Smooth muscle cell (in vitro differentiated cells): ENCODE measurements at regions not wholly inside any gene's neighbourhood (a gene's known extent, or its start where the extent isn't known, plus 50 kb on each side); places are given as distances from the start of the nearest gene placed in this dataset.

Experiments
- DNase-seq: peaks from one replicate; lab custom pipeline; 2025; ENCODE audit not compliant: unreplicated experiment; lab: John Stamatoyannopoulos, UW
- H2AFZ ChIP-seq: fragments of 200-600 bp; sonication (generic); 2 replicates; pipeline ENCODE4 v1.6.0; 2016; ENCODE audit warnings: antibody characterized with exemption, low read depth, mild to moderate bottlenecking
- H3F3A ChIP-seq: fragments of 200-600 bp; sonication (generic); 2 replicates; pipeline ENCODE4 v1.6.0; 2017; ENCODE audit warnings: antibody characterized with exemption, low read depth
- H3K27ac ChIP-seq: fragments of 200-600 bp; sonication (generic); 2 replicates; pipeline ENCODE4 v1.5.1; 2016; ENCODE audit warnings: low read depth, mild to moderate bottlenecking
- H3K27me3 ChIP-seq: fragments of 200-600 bp; sonication (generic); 2 replicates; pipeline ENCODE4 v1.6.1; 2016; ENCODE audit warnings: low read depth, mild to moderate bottlenecking
- H3K36me3 ChIP-seq: fragments of 200-600 bp; sonication (generic); 2 replicates; pipeline ENCODE4 v1.5.1; 2016; ENCODE audit warnings: low read depth
- H3K4me1 ChIP-seq: fragments of 200-600 bp; sonication (generic); 2 replicates; pipeline ENCODE4 v1.5.1; 2016; ENCODE audit warnings: low read depth
- H3K4me2 ChIP-seq: fragments of 200-600 bp; sonication (generic); 2 replicates; pipeline ENCODE4 v1.6.0; 2016; ENCODE audit warnings: mild to moderate bottlenecking
- H3K4me3 ChIP-seq: fragments of 200-600 bp; sonication (generic); 2 replicates; pipeline ENCODE4 v1.5.1; 2016; ENCODE audit warnings: mild to moderate bottlenecking
- H3K79me2 ChIP-seq: fragments of 200-600 bp; sonication (generic); 2 replicates; pipeline ENCODE4 v1.6.0; 2016; ENCODE audit warnings: low read depth, mild to moderate bottlenecking
- H3K9ac ChIP-seq: fragments of 200-600 bp; sonication (generic); 2 replicates; pipeline ENCODE4 v1.6.0; 2016; ENCODE audit warnings: low read depth
- H3K9me3 ChIP-seq: fragments of 200-600 bp; sonication (generic); replicated peaks from 2 replicates; pipeline ENCODE4 v1.5.1; 2016; ENCODE audit warnings: low read depth
- H4K20me1 ChIP-seq: fragments of 200-600 bp; sonication (generic); 2 replicates; pipeline ENCODE4 v1.6.0; 2016; ENCODE audit warnings: low read depth
- WGBS: methylation state at CpG from one replicate; pipeline ENCODE4 v1.1.7; 2016; ENCODE audit warnings: low lambda C conversion rate; 5-methylcytosine and 5-hydroxymethylcytosine counted together
- TF ChIP-seq, protein P1 (sequence below): fragments of 200-600 bp; sonication (generic); IDR thresholded peaks from 2 replicates; pipeline ENCODE4 v1.5.1; 2017; ENCODE audit warnings: borderline replicate concordance, mild to moderate bottlenecking, antibody characterized with exemption; ENCODE audit not compliant: insufficient read depth, poor library complexity, severe bottlenecking

DNA sequence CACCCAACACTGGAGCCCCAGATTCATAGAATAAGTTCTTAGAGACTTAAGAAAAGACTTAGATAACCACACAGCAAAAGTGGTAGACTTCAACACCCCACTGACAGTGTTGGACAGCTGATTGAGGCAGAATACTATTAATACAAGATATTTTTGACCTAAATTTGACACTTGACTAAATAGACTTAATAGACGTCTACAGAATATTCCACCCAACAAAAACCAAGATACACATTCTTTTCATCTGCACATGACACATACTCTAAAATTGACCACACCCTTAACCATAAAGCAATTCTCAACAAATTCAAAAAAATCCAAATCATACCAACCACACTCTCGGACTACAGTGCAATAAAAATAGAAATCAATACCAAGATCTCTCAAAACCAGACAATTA lies 179.8 kb upstream of the TPM1 start:
- no peaks in the 10 kb centered on the region for H3F3A ChIP-seq
- DNase-seq = no peak
- H3K4me1 ChIP-seq = no peaks in the 10 kb centered on the region
- 90% methylated on average over 2 of the region's 2 CpGs for WGBS
- no peaks in the 10 kb centered on the region for H3K9me3 ChIP-seq
- no peaks in the 10 kb centered on the region for H3K79me2 ChIP-seq
- no peak overlapping the region for H2AFZ ChIP-seq
- no peak overlapping the region for H3K27ac ChIP-seq
- H3K36me3 ChIP-seq = no peaks in the 10 kb centered on the region
- H3K27me3 ChIP-seq = no peaks in the 10 kb centered on the region
- H3K4me2 ChIP-seq = no peak overlapping the region
- no peaks in the 10 kb centered on the region for H4K20me1 ChIP-seq
- TF ChIP-seq, protein P1, sequence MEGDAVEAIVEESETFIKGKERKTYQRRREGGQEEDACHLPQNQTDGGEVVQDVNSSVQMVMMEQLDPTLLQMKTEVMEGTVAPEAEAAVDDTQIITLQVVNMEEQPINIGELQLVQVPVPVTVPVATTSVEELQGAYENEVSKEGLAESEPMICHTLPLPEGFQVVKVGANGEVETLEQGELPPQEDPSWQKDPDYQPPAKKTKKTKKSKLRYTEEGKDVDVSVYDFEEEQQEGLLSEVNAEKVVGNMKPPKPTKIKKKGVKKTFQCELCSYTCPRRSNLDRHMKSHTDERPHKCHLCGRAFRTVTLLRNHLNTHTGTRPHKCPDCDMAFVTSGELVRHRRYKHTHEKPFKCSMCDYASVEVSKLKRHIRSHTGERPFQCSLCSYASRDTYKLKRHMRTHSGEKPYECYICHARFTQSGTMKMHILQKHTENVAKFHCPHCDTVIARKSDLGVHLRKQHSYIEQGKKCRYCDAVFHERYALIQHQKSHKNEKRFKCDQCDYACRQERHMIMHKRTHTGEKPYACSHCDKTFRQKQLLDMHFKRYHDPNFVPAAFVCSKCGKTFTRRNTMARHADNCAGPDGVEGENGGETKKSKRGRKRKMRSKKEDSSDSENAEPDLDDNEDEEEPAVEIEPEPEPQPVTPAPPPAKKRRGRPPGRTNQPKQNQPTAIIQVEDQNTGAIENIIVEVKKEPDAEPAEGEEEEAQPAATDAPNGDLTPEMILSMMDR = no peak
- no peak overlapping the region for H3K9ac ChIP-seq
- no peak overlapping the region for H3K4me3 ChIP-seq

DNA sequence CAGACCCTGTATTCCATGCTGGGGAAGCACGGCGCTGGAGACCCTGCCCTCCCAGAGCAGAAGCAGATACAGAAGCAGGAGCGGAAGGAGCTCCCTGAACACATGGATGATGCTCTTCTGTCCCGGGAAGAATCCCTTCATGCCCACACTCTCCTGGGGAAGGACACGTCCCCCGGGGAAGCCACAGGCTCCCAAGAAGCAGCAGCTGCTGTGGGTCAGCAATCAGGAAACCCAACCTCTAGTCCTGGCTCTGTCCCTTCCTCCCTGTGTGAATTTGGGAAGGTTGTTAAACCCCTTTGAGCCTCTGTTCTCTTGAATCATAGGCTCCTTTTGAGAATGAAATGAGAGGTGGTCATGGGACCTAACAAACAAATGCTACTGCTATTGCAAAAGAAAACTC lies 176.2 kb upstream of the TPM1 start:
- Histone ChIP-seq H3K4me1 (no peaks in the 10 kb centered on the region), H3K9ac (no peak overlapping the region), H3K4me3 (no peak overlapping the region), H3K27ac (no peak overlapping the region), H3K36me3 (no peaks in the 10 kb centered on the region), H3K4me2 (no peak overlapping the region), H3K27me3 (no peaks in the 10 kb centered on the region), H3F3A (no peaks in the 10 kb centered on the region), H2AFZ (no peak overlapping the region), H3K79me2 (no peaks in the 10 kb centered on the region), H4K20me1 (no peaks in the 10 kb centered on the region), H3K9me3 (no peaks in the 10 kb centered on the region)
- 88% methylated on average over 6 of the region's 6 CpGs for WGBS
- no peak for DNase-seq
- TF ChIP-seq, protein P1 = no peak

DNA sequence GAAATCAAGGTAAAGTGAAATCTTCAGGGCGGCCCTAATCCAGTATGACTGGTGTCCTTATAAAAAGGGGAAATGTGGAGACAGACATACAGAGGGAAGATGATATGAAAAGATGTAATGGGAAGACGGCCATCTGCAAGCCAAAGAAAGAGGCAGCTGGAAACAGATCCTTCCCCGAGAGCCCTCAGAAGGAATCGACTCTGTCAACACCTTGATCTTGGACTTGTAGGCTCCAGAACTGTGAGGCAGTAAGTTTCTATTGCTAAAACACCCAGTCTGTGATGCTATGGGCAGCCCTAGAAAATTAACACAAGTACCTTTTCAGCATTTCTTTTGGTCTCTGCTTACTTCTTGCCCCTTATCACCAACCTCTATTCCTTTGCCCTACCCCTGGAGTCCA lies 174.7 kb upstream of the TPM1 start:
- Histone ChIP-seq H3F3A (no peaks in the 10 kb centered on the region), H3K4me3 (no peak overlapping the region), H2AFZ (no peak overlapping the region), H3K36me3 (no peaks in the 10 kb centered on the region), H3K4me1 (peaks cover 2% of the 10 kb centered on the region), H3K27ac (no peak overlapping the region), H3K79me2 (no peaks in the 10 kb centered on the region), H3K9me3 (no peaks in the 10 kb centered on the region), H4K20me1 (no peaks in the 10 kb centered on the region), H3K4me2 (no peak overlapping the region), H3K27me3 (no peaks in the 10 kb centered on the region), H3K9ac (no peak overlapping the region)
- 97% methylated on average over 4 of the region's 4 CpGs for WGBS
- no peak for DNase-seq
- TF ChIP-seq, protein P1 = no peak

DNA sequence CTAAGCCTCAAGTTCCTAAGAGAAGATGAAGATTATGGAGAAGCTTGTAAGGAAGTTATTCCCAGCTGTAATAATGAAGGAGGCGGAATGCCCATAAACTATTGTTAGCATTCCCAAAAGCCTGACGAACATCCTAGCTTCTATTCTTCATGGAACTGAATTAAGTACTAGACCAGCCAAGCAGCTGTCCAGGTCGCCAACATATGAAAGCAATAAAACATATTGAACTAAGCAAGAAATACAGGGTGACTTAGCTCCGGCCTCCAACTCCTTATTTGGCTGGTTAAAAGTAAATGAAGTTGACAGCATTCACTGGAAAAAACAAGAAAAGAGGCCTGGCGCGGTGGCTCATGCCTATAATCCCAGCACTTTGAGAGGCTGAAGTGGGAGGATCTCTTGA lies 174.0 kb upstream of the TPM1 start:
- TF ChIP-seq, protein P1 = no peak
- Histone ChIP-seq H3K4me1 (peaks cover 8% of the 10 kb centered on the region), H3K4me3 (no peak overlapping the region), H2AFZ (no peak overlapping the region), H3K79me2 (no peaks in the 10 kb centered on the region), H3K9ac (no peak overlapping the region), H4K20me1 (no peaks in the 10 kb centered on the region), H3K4me2 (no peak overlapping the region), H3F3A (no peaks in the 10 kb centered on the region), H3K9me3 (no peaks in the 10 kb centered on the region), H3K36me3 (no peaks in the 10 kb centered on the region), H3K27me3 (no peaks in the 10 kb centered on the region), H3K27ac (no peak overlapping the region)
- WGBS = 82% methylated on average over 6 of the region's 6 CpGs
- DNase-seq = no peak
